Ishikawa (cell line): ENCODE measurements at regions not wholly inside any gene's neighbourhood (a gene's known extent, or its start where the extent isn't known, plus 50 kb on each side); places are given as distances from the start of the nearest gene placed in this dataset.

Source experiments
- EP300 ChIP-seq: IDR thresholded peaks from 2 replicates; pipeline ENCODE4 v1.6.1; 2012; ENCODE audit warnings: borderline replicate concordance
- FOXM1 ChIP-seq: IDR thresholded peaks from 2 replicates; pipeline ENCODE4 v1.6.1; 2012; ENCODE audit warnings: low read depth, borderline replicate concordance
- NFIC ChIP-seq: IDR thresholded peaks from 2 replicates; pipeline ENCODE4 v1.6.1; 2012
- RAD21 ChIP-seq: IDR thresholded peaks from 2 replicates; pipeline ENCODE4 v1.6.1; 2012; ENCODE audit warnings: low read depth
- TAF1 ChIP-seq: IDR thresholded peaks from 2 replicates; pipeline ENCODE4 v1.6.1; 2012; ENCODE audit warnings: low read depth, mild to moderate bottlenecking
- TCF12 ChIP-seq: IDR thresholded peaks from 2 replicates; pipeline ENCODE4 v1.6.1; 2012; ENCODE audit warnings: low read depth
- TEAD4 ChIP-seq: IDR thresholded peaks from 2 replicates; pipeline ENCODE4 v1.6.1; 2012
- YY1 ChIP-seq: IDR thresholded peaks from 2 replicates; pipeline ENCODE4 v1.6.1; 2012; ENCODE audit warnings: low read depth
- TF ChIP-seq, protein P1 (sequence below): IDR thresholded peaks from 2 replicates; pipeline ENCODE4 v1.6.1; 2012
- TF ChIP-seq, protein P2 (sequence below): IDR thresholded peaks from 2 replicates; pipeline ENCODE4 v1.6.1; 2012

DNA sequence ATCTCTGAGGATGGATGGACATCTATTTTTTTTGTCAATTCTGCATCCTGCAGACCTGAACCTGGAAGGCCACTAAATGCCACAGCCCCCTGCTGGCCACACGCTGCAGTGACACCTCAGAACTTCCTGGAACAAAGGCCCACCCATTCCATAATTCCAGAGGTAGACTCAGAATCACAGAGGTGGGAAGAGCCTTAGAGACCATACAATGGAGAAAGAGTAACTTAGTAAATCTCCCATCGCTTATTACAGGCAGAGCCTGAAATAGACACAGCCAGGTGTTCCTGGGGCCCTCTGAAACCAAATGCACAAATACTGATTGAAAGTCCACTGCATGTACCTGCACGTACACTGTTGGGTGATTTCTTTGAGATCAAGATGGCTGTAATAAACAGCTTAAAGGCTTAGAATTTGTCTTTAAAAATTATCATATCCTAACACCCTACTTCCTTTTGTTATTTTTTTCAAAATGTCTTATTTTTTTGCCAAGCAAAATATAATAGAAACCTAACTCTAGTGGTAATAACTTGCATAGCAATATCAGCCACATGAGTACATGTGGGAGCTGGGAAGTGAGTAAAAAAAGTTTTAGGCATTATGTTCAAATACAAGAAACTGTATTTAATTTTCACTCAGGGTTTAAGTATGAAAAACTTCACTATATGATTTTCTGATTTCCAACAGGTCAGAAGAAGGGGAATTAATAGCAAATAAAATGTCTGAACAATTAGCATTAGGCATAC lies 62.7 kb downstream of the EOMES start:
- TF ChIP-seq, protein P1, sequence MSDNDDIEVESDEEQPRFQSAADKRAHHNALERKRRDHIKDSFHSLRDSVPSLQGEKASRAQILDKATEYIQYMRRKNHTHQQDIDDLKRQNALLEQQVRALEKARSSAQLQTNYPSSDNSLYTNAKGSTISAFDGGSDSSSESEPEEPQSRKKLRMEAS = no peak
- TF ChIP-seq TAF1 (no peak), EP300 (no peak), NFIC (no peak), RAD21 (peak; percentile 76), YY1 (no peak), TCF12 (no peak), FOXM1 (no peak), TEAD4 (no peak)
- TF ChIP-seq, protein P2, sequence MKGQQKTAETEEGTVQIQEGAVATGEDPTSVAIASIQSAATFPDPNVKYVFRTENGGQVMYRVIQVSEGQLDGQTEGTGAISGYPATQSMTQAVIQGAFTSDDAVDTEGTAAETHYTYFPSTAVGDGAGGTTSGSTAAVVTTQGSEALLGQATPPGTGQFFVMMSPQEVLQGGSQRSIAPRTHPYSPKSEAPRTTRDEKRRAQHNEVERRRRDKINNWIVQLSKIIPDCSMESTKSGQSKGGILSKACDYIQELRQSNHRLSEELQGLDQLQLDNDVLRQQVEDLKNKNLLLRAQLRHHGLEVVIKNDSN = no peak
